CD4-positive, alpha-beta T cell treated with Interleukin-15 for 1 hour (primary cell): ENCODE measurements at regions not wholly inside any gene's neighbourhood (a gene's known extent, or its start where the extent isn't known, plus 50 kb on each side); places are given as distances from the start of the nearest gene placed in this dataset.

Experiments used
- DNase-seq: peaks from one replicate; pipeline ENCODE4 v3.0.0-alpha.2; 2020

DNA sequence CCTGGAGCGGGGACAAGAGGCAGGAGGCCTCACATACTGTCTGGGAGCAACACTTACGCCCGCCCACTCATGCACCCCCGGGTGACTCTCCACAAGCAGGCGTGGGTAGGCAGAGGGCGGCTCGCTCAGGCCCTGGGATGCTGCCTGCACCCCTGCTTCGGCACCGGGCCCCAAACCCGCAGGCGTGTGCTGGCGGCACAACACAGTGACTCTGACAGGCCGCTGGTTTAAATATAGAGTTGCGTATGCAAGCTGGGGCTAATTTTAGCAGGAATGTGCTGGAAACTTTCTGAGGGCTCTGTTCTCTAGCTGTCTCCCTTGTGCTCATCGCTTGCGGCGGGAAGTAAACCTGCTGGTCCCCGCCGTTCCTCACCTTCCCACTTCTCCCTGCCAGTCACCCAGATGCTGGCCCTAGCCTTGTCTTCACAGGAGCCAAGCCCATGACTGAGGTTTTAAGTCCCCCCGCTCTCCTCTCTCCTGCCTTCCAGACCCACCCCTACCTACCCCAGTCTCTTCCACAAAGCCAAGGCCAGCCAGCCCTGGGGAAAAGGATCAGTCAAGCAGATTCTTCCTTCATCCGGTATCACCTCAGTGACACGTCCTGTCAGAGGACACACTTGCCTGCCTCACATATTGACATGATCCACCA is 94.5 kb upstream of the FOXP4 start:
- no peak for DNase-seq

DNA sequence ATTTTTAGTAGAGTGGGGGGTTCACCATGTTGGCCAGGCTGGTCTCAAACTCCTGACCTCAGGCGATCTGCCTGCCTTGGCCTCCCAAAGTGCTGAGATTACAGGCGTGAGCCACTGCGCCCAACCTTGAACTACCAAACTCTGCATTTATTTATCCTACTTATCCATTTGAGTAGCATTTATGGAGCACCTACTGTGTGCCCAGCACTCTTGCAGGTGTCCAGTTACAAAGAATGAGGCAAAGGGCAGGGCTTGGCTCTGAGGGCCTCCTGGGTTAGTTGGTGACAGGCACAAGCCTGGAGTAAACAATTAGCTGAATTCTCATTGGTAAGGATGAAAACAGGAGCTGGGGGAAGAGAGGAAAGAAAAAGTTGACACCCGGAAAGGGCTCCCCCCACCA is 93.4 kb upstream of the FOXP4 start:
- DNase-seq: no peak

DNA sequence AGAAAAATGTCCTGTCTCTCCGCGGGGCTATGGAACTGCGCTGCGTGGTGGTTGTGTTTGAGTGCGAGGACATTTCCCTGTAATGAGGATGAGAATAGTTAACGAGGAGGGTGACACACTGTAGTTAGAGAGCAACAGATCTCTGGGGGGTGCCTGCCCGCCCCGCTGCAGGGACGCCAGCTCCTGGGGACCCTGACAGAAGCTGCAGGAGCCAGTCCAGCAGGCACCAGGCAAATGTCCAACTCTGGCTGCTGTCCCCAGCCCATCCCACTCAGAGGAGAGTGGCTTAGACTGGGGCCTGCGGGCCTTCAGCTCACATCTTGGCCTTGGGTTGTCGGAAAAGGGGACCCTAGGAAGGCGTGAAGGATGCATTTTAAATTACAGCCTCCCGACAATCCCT is 92.9 kb upstream of the FOXP4 start:
- no peak for DNase-seq

DNA sequence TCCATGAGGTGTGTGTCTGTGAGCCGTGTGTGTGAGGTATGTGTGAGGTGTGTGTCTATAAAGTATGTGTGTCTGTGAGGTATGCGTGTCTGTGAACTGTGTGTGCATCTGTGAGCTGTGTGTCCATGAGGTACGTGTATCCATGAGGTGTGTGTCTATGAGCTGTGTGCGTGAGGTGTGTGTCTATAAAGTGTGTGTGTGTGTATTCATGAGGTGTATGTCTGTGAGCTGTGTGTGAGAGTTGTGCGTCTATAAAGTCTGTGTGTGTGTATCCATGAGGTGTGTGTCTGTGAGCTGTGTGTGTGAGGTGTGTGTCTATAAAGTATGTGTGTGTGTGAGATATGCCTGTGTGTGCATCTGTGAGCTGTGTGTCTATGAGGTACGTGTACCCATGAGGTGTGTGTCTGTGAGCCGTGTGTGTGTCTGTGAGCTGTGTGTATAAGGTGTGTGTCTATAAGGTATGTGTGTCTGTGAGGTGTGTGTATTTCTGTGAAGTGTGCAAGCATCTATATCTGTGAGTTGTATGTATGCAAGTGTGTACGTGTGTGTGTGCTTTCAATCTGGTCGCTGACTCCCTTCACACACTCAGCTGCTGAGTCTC is 91.9 kb upstream of the FOXP4 start:
- no peak for DNase-seq

DNA sequence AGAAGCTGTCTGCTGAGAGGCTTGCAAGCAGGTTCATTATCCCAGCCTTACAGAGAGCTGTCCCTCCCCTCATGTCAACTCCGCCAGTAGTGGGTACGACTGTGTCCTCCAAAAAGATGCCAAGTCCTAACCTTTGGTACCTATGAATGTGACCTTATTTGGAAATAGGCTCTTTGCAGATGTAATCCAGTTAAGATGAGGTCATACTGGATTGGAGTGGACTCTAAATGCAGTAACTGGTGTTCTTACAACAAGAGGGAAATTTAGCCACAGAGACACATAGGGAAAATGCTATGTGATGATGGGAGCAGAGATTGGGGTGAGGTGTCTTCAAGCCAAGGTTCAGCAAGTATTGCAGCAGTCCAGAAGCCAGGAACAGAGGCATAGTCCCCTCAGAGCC is 90.8 kb upstream of the FOXP4 start:
- no peak for DNase-seq

DNA sequence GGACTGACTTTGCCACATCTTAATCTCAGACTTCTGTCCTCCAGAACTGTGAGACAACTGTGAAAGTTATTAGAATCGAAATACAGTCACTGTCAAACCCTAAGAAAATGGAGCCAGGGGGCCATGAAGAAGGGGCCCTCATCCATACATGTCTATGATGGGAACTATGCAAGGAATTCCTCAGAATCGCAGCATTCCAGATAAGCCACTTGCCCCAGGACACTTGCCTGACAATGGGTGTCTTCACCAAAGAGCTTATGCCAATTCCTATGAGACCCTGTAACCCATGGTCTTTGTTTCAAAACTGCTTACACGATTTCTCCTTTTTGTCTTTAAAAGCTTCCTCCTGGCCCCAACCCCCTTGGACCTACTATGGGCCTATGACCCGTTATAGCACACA is 90.4 kb upstream of the FOXP4 start:
- DNase-seq: no peak

DNA sequence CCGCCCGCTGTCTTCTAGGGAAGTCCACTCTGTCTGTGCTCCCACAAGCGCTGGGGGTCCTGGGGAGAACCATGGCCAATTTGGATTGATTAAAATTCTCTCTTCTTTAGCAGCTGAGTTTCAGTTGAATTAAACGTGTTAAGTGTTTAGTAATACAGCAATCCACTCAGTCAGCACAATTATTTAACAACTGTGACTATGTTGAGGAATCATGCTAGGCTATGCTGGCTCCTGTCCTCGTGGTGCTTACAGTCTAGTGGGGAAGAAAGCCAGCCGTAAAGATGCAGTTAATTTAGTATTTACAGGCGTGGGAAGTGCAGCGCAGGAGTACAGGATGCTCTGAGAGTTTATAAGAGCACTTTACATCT is 88.9 kb upstream of the FOXP4 start:
- DNase-seq: peak; percentile 9

DNA sequence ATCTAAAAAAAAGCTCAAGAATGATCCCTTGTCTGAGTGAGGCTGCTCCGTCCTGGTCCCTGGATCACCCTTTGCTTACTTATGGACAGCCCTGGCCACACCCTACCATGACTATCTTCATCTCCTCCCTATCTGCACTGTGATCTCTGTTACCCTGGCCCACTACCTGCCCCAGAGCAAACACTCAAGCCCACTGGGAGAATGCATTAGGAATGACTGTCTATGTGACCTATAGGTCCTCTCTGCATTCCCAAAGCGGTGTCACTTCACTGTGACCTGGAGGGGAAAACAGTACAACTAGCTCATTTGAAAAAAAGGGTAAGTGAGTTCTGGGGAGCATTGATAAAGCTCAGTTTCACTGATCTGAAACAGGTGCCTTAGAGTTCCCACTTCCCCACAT is 86.4 kb upstream of the FOXP4 start:
- peak; percentile 1 for DNase-seq

DNA sequence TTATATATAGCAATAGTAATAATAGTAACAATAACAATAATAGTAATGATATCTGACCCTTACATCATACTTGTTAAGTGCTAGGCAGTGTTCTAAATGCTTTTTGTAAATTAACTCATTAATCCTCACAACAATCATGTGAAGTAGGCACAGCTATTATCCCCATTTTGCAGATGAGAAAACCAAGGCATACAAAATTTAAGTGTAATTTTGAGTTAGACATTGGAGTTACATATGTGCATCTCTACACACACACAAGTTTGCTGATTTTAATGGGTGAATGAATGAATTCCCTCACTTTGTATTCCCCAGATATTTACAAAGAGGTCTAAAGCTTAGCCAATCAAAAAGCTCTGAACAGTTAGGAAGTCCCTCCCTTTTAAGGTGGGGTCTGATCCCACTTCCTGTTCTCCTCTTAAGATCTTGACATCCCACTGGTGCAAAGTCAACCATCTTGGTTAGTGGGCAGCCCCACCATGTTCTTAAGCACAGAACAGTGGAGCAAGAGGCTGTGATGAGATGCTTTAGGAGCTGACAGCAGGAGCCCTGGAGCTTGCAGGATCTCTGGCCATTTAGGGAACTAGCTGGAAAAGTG is 85.3 kb upstream of the FOXP4 start:
- DNase-seq: no peak

DNA sequence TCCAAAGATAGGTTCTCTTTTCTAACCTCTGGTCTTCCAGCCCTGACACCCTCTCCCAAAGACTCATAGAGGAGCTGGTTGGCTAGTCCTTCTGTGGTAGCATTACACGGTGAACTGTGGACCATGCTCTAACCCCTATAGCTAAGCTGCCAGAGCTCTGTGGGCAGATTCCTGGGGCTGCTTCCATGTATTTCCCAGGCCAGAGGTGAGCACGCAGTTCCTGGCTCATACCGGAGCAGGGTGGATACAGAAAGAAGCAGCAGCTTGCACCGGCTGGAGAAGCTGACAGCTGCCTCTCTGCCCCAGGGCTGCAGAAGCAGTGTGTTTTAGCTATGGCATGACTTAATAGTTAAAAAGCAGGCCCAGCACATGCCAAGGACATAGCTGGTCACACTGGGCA is 84.1 kb upstream of the FOXP4 start:
- peak; percentile 7 for DNase-seq

DNA sequence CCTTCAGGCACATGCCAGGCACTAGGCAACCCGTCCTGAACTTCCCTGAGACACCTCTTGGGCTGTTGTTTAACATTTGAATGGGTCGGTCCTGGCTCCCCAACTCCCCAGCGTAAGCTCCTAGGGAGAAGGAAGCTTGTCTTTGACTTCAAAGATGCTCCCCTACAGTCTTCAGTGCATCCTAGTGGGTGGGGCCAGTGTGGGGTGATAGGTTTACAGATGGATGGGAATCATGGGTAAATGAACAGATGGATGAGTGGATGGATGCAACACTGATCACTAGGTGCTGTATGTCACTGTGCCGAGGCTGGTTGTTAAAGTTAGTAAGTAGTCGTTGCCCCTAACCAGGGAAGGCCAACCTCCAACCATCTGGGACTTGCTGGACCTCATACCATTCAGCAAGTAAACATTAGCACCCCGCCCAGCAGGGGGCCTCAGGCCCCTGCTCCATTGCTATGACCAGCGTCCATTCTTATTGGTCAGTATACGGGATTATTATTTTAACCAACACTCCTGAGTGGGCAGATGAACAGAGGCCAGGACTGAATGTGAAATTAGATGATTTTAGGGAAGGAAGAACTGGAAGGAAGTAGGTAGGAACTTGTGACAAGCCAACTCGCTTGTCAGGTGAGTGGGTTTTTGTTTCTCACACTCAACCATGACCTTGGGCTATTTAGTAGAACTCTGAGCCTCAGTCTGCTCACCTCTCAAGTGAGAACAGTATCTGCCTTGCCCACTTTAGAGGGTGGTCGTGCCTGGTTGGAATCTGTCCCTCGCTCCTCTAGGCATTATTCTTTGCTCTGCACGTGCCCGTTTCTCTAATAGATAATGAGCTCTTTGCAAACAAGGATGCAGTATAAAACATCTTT is 82.9 kb upstream of the FOXP4 start:
- peak; percentile 29 for DNase-seq

DNA sequence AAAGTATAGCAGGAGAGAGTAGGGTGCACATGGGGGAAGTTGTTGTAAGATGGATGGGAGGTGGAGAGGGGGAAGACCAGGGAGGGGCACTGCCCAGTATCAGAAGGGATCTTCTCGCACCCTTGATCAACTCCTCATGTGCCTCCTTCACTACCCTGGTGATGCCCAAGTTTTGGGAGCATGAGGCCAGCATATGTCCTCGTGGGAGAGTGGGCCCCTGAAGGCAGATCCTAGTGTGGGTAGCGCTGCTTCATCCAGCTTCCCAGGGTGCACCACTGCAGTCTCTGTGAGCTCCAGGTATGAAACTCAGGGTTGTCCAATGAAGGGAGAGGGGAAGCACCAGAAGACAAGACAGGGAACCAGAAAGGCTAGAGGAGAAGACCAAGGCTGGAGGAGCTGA is 82.2 kb upstream of the FOXP4 start:
- DNase-seq: peak; percentile 2

DNA sequence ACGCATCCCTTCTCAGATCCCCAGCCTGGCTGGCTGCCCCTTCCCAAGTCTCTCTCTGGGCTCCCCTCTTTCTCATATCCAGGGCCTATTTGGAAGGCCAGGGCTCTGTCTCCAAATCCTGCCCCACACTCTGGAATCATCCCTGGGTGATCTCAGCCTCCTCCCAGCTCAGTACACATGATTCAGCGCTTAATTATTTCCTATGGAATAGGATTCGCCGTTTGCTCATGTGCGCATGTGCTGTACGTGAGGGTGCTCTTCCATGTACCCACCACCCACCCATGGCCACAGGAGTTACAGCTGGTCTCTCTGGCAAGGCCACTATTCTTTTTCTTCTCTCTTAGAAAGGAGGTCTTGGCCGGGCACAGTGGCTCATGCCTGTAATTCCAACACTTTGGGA is 81.7 kb upstream of the FOXP4 start:
- no peak for DNase-seq

DNA sequence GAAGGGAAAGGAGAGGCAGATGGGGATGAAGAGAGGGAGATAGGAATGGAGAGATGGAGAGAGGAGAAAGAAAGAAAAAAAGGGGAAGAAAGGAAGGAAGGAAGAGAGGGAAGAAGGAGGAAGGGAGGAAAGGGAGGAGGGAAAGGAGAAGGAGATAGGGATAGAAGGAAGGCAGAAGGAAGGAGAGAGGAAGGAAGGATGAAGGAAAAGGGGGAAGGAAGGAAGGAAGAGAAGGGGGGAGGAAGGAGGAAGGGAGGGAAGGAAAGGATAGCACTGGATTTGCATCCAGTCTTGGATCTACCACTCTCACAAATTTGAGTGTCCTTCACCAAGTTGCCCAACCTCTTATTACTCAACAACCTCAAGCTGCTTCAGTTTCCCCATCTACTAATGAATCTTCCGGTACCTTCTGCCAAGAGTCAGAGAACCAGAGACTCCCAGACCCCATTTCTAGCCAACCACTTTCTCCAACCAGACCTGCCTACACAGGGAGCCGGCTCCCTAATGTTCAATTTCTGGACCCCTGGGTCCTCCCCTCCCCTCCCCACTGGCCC is 79.7 kb upstream of the FOXP4 start:
- no peak for DNase-seq

DNA sequence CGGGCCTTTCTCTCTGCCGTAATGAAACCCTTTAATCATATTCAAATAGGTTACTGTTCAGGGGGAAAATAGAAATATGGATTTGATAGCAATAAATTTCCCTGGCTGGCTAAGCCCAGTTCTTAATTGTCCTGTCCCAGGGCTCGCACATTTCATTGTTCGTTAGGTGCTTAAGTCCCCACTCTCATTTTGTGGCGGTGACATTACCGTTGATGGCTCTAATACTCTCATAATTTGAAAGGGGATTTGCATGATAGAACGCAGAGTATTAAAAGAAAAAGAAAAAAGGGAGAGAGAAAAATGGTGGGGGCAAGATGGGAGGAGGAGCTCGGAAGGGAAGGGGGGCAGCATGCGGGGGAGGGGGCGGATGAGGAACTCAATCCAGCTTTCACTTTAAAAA is 79.1 kb upstream of the FOXP4 start:
- DNase-seq: no peak

DNA sequence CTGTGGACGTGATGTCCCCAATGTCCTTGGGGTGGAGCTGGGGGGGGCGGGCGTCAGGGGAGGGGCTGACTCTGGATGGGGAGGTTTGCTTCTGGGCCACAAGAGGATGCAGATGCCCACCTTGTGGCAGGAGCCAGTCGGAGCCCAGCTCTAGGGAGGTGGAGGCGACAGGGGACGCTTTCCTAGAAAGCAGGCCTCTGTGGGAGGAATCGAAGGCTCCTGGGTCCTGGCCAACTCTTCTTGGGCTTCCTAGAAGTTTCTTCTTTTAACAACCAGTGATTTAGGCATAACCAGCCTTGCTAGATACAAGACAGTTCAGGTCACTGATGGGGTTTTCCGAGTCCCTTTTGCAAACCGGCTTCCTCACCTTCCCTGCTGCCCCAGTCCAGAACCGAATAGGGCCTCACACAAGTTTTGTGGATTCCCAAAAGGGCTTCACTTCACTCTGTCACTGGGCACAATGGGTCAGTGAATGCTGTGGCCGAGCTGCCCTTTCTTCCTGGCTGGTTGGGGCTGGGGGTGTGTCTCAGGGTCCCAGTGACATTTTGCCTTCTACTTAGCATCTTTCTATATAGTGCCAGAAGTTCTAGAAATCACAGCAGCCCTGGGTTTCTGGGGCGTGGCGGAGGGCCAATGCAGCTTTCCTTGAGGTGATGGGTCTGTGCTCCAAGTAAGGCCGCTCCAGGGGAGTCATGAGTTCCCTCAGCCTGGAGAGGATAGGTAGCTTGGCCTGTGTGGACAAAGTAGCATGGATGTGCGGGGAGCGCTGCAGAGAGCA is 78.4 kb upstream of the FOXP4 start:
- DNase-seq: no peak

DNA sequence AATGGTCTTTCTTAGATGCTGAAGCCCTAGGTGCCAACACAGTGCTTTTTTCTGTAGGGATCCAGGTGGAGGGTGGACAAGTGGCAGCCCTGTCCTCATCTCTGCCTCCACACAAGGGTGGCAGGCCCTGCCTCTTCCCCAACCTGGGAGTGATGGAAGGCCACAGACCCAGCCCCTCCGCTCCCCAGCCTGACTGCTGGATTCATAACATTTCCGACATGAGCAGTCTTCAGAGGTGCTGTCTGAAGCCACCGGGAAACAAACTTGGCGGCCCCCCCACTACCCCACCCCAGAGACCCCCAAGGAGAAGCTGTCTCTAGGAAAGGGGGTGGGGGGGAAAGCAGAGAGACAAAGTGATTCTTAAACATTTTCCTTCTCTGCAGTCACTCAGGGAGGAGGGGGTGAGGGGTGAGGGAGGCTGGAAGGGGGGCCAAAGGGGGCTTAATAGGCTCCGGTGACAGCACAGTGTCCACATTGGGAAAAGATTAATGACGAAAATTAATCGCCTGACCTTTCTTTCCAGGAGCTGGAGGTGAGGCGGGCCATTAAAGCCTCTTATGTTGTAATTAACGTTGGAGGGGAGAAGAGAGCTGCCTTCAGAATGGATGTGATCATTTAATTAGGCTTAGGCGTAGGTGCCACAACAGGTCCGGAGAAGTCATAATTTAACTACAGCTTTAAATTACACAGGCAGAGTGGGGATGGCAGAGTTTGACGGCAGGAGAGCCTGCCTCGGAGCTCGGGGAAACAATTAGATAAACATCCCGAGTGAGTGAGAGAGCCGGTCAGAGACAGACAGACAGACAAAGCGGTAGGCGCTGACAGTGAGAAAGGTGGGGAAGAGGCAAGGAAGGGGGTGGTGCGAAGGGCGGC is 76.8 kb upstream of the FOXP4 start:
- DNase-seq: no peak

DNA sequence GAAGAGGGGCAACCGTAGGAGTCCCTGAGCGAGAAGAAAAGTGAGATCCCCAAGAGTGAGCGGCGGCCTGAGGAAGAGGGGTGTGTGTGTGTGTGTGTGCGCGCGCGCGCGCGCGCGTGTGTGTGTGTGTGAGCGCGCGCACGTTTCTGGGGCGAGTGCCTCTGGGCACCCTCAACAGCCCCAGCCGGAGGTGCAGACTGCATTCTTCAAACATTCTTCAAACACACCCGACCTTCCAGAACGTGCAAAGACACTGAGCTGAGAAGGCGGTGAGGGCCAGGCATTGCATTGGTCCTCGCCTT is 76.2 kb upstream of the FOXP4 start:
- no peak for DNase-seq

DNA sequence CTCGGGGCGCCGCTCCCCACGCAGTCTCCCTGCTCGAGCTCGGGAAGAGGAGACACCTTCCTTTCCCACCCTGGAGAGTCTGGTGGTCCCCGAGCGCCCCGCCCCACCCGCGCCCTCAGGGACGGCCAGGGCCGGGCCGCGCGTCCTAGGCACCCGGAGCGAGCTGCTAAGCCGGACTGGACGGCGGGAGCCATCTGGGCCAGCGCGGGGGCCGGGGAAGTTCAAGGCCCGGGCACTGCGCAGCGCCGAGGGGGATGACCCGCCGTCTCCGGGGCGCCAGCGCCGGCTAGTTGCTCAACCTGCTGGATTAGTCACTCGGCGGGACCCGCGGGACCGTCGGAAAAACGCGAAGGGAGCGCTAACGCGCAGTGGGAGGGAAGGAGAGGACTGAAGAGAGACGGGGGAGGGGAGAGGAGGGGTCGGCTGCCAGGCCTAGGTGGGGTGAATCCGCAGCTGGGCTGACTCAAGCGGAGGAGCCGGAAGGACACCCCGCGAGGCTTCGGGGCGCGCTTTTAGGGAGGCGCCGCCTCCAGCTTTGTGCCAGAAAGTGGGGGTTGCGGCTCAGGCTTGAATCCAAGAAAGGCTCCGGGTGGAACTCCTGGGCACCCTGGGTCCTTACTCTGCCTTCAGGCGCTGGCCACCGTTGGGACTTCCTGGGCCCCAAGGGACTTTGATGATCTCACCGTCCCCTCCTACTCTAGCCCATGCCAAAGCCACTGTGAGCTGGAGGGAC is 75.7 kb upstream of the FOXP4 start:
- DNase-seq: no peak

DNA sequence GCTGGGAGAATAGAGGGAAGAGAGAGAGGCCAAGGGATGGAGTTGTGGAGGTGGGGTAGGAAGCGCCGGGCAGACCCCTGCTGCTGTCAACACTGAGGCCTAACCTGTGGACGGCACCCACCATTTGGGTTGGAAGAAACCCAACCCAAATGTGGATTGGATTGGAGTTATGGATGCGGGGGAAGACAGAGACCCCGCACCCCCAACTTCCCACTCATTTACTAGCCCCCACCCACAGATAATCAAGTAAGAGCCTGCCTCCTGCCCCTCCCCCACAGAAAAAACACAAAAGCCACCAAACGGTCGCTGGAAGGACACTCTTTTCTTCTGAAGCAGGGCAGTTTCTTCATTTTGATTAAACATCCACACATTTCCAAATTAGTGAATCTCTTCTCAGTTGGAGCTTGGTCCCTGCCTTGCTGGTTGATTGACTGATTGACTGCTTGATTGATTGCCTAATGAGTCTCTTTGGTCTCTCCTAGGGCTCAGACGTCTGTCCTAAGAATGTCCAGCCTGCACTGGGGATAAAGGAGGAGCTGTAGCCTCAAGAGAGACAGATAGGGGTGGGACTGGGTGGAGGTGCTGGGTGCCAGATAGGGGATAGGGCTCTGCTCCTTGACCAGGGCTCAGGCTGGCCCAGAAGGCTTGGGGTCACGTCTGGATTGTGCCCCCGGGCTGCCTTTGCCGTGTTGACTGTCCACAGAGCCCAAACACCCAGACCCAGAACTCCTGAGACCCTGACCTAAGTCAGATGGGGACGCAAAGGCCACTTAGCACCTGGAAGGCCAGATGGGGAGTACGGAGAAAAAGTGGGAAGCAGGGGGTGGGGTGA is 74.9 kb upstream of the FOXP4 start:
- DNase-seq: no peak
